ENCODE measurements at regions not wholly inside any gene's neighbourhood (a gene's known extent, or its start where the extent isn't known, plus 50 kb on each side); places are given as distances from the start of the nearest gene placed in this dataset.
A peak's percentile ranks its signal among the peaks of the same experiment; 100 is the strongest.

GRCh38 chr5:171593976-171594375 is 174.5 kb downstream of the FGF18 start:
- intact Hi-C loops (cut with DNase I; ENCODE audit: low total_unique reads): no loop called here
- in situ Hi-C loops (cut with MboI; ENCODE audit: low sequenced_read_pairs in 4 of 4): no loop called here

GRCh38 chr5:171595401-171595800 is 176.0 kb downstream of the FGF18 start:
- TF ChIP-seq CTCF (IDR thresholded peaks at IDR 0.05 in 4 of 5, conservative IDR thresholded peaks at IDR 0.05 in 1 of 5) (no peak), POLR2A (IDR thresholded peaks at IDR 0.05) (no peak)
- no peak for ATAC-seq
- DNase-seq: no peak
- Histone ChIP-seq H3K27ac (no peak overlapping the region), H3K4me3 (no peak overlapping the region), H3K4me1 (no peaks in the 10 kb centered on the region), H3K27me3 (peaks cover 6 to 9% (median 9%) of the 10 kb centered on the region in 3 donors), H3K9me3 (no peaks in the 10 kb centered on the region), H3K36me3 (no peaks in the 10 kb centered on the region)
- intact Hi-C loops (cut with DNase I; ENCODE audit: low total_unique reads): no loop called here
- in situ Hi-C loops (cut with MboI; ENCODE audit: low sequenced_read_pairs in 4 of 4): no loop called here

More at GRCh38 chr5:171593976-171594375, 174.5 kb downstream of the FGF18 start:
- TF ChIP-seq CTCF (IDR thresholded peaks at IDR 0.05 in 4 of 5, conservative IDR thresholded peaks at IDR 0.05 in 1 of 5): no peak
- TF ChIP-seq POLR2A (IDR thresholded peaks at IDR 0.05): no peak
- ATAC-seq (no peak), DNase-seq (no peak)
- Histone ChIP-seq H3K27me3 (peaks cover 6 to 9% (median 9%) of the 10 kb centered on the region in 3 donors), H3K4me3 (no peak overlapping the region), H3K27ac (no peak overlapping the region), H3K9me3 (no peaks in the 10 kb centered on the region), H3K4me1 (no peaks in the 10 kb centered on the region), H3K36me3 (no peaks in the 10 kb centered on the region)

GRCh38 chr5:171595801-171596231 is 176.4 kb downstream of the FGF18 start:
- in situ Hi-C loops (cut with MboI; ENCODE audit: low sequenced_read_pairs in 4 of 4): no loop called here
- Histone ChIP-seq H3K4me3 (no peak overlapping the region), H3K27me3 (peaks cover 6 to 9% (median 9%) of the 10 kb centered on the region in 3 donors), H3K27ac (peak overlapping the region in 1 of 4 donors; percentile 30), H3K36me3 (no peaks in the 10 kb centered on the region), H3K9me3 (no peaks in the 10 kb centered on the region), H3K4me1 (no peaks in the 10 kb centered on the region)
- peak; percentile 68 to 72 for ATAC-seq
- TF ChIP-seq CTCF (IDR thresholded peaks at IDR 0.05 in 4 of 5, conservative IDR thresholded peaks at IDR 0.05 in 1 of 5) (no peak), POLR2A (IDR thresholded peaks at IDR 0.05) (no peak)
- intact Hi-C loops (cut with DNase I; ENCODE audit: low total_unique reads): no loop called here
- DNase-seq: peak in 1 of 2 donors; percentile 43

GRCh38 chr5:171596391-171596878 is 177.0 kb downstream of the FGF18 start:
- H3K4me1 ChIP-seq: no peaks in the 10 kb centered on the region
- H3K27me3 ChIP-seq: peaks cover 6 to 9% (median 9%) of the 10 kb centered on the region in 3 donors
- TF ChIP-seq POLR2A (IDR thresholded peaks at IDR 0.05): no peak
- TF ChIP-seq CTCF (IDR thresholded peaks at IDR 0.05 in 4 of 5, conservative IDR thresholded peaks at IDR 0.05 in 1 of 5): no peak
- ATAC-seq (peak; percentile 44 to 54), DNase-seq (peak in 1 of 2 donors; percentile 33)
- H3K36me3 ChIP-seq: no peaks in the 10 kb centered on the region
- in situ Hi-C loops (cut with MboI; ENCODE audit: low sequenced_read_pairs in 4 of 4) (no loop called here), intact Hi-C loops (cut with DNase I; ENCODE audit: low total_unique reads) (no loop called here)
- H3K4me3 ChIP-seq: no peak overlapping the region
- H3K9me3 ChIP-seq: no peaks in the 10 kb centered on the region
- H3K27ac ChIP-seq: peak overlapping the region in 1 of 4 donors; percentile 30

Measured in gastrocnemius medialis (tissue), 4 donors.